ENCODE measurements at regions not wholly inside any gene's neighbourhood (a gene's known extent, or its start where the extent isn't known, plus 50 kb on each side); places are given as distances from the start of the nearest gene placed in this dataset.
"Not testable (repeated sequence)": the region's sequence is repeated elsewhere in the genome, so short reads cannot be mapped to it uniquely, and the experiment has no call there.

DNA sequence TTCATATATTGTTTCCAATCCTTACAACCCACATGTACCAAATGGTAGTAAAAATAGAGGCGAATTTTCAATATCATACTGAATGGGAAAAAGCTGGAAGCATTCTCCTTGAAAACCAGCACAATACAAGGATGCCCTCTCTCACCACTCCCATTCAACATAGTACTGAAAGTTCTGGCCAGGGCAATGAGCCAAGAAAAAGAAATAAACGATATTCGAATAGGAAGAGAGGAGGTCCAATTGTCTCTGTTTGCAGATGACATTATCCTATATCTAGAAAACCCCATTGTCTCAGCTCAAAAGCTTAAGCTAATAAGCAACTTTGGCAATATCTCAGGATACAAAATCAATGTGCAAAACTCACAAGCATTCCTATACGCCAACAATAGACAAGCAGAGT is 346.4 kb upstream of the JARID2 start:
- TF ChIP-seq, protein P1, sequence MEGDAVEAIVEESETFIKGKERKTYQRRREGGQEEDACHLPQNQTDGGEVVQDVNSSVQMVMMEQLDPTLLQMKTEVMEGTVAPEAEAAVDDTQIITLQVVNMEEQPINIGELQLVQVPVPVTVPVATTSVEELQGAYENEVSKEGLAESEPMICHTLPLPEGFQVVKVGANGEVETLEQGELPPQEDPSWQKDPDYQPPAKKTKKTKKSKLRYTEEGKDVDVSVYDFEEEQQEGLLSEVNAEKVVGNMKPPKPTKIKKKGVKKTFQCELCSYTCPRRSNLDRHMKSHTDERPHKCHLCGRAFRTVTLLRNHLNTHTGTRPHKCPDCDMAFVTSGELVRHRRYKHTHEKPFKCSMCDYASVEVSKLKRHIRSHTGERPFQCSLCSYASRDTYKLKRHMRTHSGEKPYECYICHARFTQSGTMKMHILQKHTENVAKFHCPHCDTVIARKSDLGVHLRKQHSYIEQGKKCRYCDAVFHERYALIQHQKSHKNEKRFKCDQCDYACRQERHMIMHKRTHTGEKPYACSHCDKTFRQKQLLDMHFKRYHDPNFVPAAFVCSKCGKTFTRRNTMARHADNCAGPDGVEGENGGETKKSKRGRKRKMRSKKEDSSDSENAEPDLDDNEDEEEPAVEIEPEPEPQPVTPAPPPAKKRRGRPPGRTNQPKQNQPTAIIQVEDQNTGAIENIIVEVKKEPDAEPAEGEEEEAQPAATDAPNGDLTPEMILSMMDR (conservative IDR thresholded peaks at IDR 0.05; ENCODE audit: low read length) = not testable (repeated sequence)
- not testable (repeated sequence) for TF ChIP-seq EZH2phosphoT487 (IDR thresholded peaks at IDR 0.05; ENCODE audit: borderline replicate concordance, low read depth, low read length)
